PC-3 (cell line): ENCODE measurements at regions not wholly inside any gene's neighbourhood (a gene's known extent, or its start where the extent isn't known, plus 50 kb on each side); places are given as distances from the start of the nearest gene placed in this dataset.

Source experiments
- ATAC-seq: fragments of 200-7000 bp; cut with Tn5 transposase; 2 replicates; pipeline ENCODE4 v1.9.1; 2020; ENCODE audit warnings: mild to moderate bottlenecking, moderate library complexity
- BruUV-seq: library from RNA; stranded (reverse); fragments of 400-500 nt; replicated peaks from 2 replicates; lab custom pipeline; 2021; lab: Mats Ljungman, UMichigan
- CTCF ChIA-PET: fragments of 300-600 bp; sonication (Branson Sonifier 250); formaldehyde crosslinking; loops from one replicate; lab custom pipeline; 2022; ENCODE audit warnings: antibody characterized with exemption; lab: Charles Lee
- POLR2A ChIA-PET: fragments of 300-600 bp; sonication (Branson Sonifier 250); formaldehyde crosslinking; loops from one replicate; lab custom pipeline; 2022; ENCODE audit warnings: antibody characterized with exemption; ENCODE audit not compliant: unreplicated experiment; lab: Charles Lee
- DNase-seq: peaks from one replicate; pipeline ENCODE4 v3.0.0-alpha.2; 2015
- H2AFZ ChIP-seq: fragments of 300-600 bp; sonication (generic); 2 replicates; pipeline ENCODE4 v1.6.0; 2016; ENCODE audit warnings: antibody characterized with exemption, low read length
- H3F3A ChIP-seq: fragments of 300-600 bp; sonication (generic); one replicate; pipeline ENCODE4 v1.6.0; 2017; ENCODE audit warnings: antibody characterized with exemption, low read length, control low read depth, mild to moderate bottlenecking; ENCODE audit not compliant: unreplicated experiment
- H3K27ac ChIP-seq: fragments of 300-600 bp; sonication (generic); 2 replicates; pipeline ENCODE4 v1.5.1; 2016; ENCODE audit warnings: mild to moderate bottlenecking, low read length
- H3K27me3 ChIP-seq: fragments of 300-600 bp; sonication (generic); 2 replicates; pipeline ENCODE4 v1.6.1; 2016; ENCODE audit warnings: low read length, mixed read lengths
- H3K36me3 ChIP-seq: fragments of 300-600 bp; sonication (generic); 2 replicates; pipeline ENCODE4 v1.6.1; 2016; ENCODE audit warnings: low read depth, mixed run types, low read length, mixed read lengths
- H3K4me1 ChIP-seq: fragments of 300-600 bp; sonication (generic); 2 replicates; pipeline ENCODE4 v1.5.1; 2016; ENCODE audit warnings: low read length; ENCODE audit not compliant: insufficient read depth
- H3K4me2 ChIP-seq: fragments of 300-600 bp; sonication (generic); 2 replicates; pipeline ENCODE4 v1.6.0; 2016; ENCODE audit warnings: low read length
- H3K4me3 ChIP-seq: fragments of 300-600 bp; sonication (generic); 2 replicates; pipeline ENCODE4 v1.5.1; 2016; ENCODE audit warnings: mild to moderate bottlenecking, low read length, mixed read lengths
- H3K79me2 ChIP-seq: fragments of 300-600 bp; sonication (generic); 2 replicates; pipeline ENCODE4 v1.6.1; 2017; ENCODE audit warnings: low read length, mixed read lengths
- H3K9ac ChIP-seq: fragments of 300-600 bp; sonication (generic); 2 replicates; pipeline ENCODE4 v1.6.0; 2016; ENCODE audit warnings: mild to moderate bottlenecking, low read length
- H3K9me2 ChIP-seq: fragments of 300-600 bp; sonication (generic); replicated peaks from 2 replicates; pipeline ENCODE4 v1.6.1; 2016; ENCODE audit warnings: mixed run types, low read length, mixed read lengths
- H3K9me3 ChIP-seq: fragments of 300-600 bp; sonication (generic); 2 replicates; pipeline ENCODE4 v1.6.1; 2016; ENCODE audit warnings: low read length, mixed read lengths
- H4K20me1 ChIP-seq: fragments of 300-600 bp; sonication (generic); 2 replicates; pipeline ENCODE4 v1.6.1; 2016; ENCODE audit warnings: low read length, mixed read lengths
- CTCF ChIP-seq: fragments of 300-600 bp; sonication (generic); conservative IDR thresholded peaks from 2 replicates; pipeline ENCODE4 v1.5.1; 2017; ENCODE audit warnings: antibody characterized with exemption, low read depth, mild to moderate bottlenecking, low read length
- EZH2 ChIP-seq: fragments of 300-600 bp; sonication (generic); IDR thresholded peaks from one replicate; pipeline ENCODE4 v1.6.1; 2017; ENCODE audit warnings: antibody characterized with exemption, mild to moderate bottlenecking, low read length; ENCODE audit not compliant: unreplicated experiment
- EZH2phosphoT487 ChIP-seq: fragments of 300-600 bp; sonication (generic); IDR thresholded peaks from 2 replicates; pipeline ENCODE4 v1.6.1; 2018; ENCODE audit warnings: mild to moderate bottlenecking, antibody characterized with exemption, low read length, borderline replicate concordance
- intact Hi-C: fragments of 100-400 bp; cut with micrococcal nuclease; formaldehyde crosslinking; loops from 2 replicates; pipeline ENCODE4 v1.9.0; 2023

- peak overlapping the region; percentile 27 for H3K4me2 ChIP-seq
- no peaks in the 10 kb centered on the region for H3K79me2 ChIP-seq
- peak overlapping the region; percentile 27; the same call in 1 of the 2 replicates for H2AFZ ChIP-seq
- no peaks in the 10 kb centered on the region for H3K36me3 ChIP-seq
- peak; percentile 75 for DNase-seq
- H3K27ac ChIP-seq = peak overlapping the region; percentile 65
- BruUV-seq = no TSS peak
- POLR2A ChIA-PET = no interaction called here
- no peaks in the 10 kb centered on the region for H3K9me2 ChIP-seq
- H3K4me3 ChIP-seq = peak overlapping the region; percentile 1; the same call in 1 of the 2 replicates
- H3K27me3 ChIP-seq = no peaks in the 10 kb centered on the region
- no peak for TF ChIP-seq CTCF
- no peak for TF ChIP-seq EZH2
- no peak for TF ChIP-seq EZH2phosphoT487
- H3K9me3 ChIP-seq = no peaks in the 10 kb centered on the region
- no peaks in the 10 kb centered on the region for H4K20me1 ChIP-seq
- H3K4me1 ChIP-seq = peaks cover 22% of the 10 kb centered on the region
- H3F3A ChIP-seq = no peaks in the 10 kb centered on the region
- H3K9ac ChIP-seq = peak overlapping the region; percentile 39; the same call in 1 of the 2 replicates
- intact Hi-C loops = no loop called here
- ATAC-seq = peak; percentile 93
- CTCF ChIA-PET = no interaction called here
Observed at GRCh38 chr2:157150747-157151146, 106.8 kb upstream of the GALNT5 start.

- no peak overlapping the region for H2AFZ ChIP-seq
Observed at GRCh38 chr2:157152362-157152761, 105.1 kb upstream of the GALNT5 start.

More at GRCh38 chr2:157152362-157152761, 105.1 kb upstream of the GALNT5 start:
- no peaks in the 10 kb centered on the region for H3F3A ChIP-seq
- no peaks in the 10 kb centered on the region for H3K9me3 ChIP-seq
- H3K9me2 ChIP-seq = no peaks in the 10 kb centered on the region
- no TSS peak for BruUV-seq
- intact Hi-C loops = no loop called here
- no peak overlapping the region for H3K27ac ChIP-seq
- H3K36me3 ChIP-seq = no peaks in the 10 kb centered on the region
- peaks cover 22% of the 10 kb centered on the region for H3K4me1 ChIP-seq
- no peaks in the 10 kb centered on the region for H3K79me2 ChIP-seq
- ChIA-PET POLR2A (no interaction called here), CTCF (no interaction called here)
- H4K20me1 ChIP-seq = no peaks in the 10 kb centered on the region
- H3K4me2 ChIP-seq = no peak overlapping the region
- TF ChIP-seq EZH2phosphoT487 (no peak), CTCF (no peak), EZH2 (no peak)
- H3K4me3 ChIP-seq = no peak overlapping the region
- DNase-seq (no peak), ATAC-seq (no peak)
- no peak overlapping the region for H3K9ac ChIP-seq
- H3K27me3 ChIP-seq = no peaks in the 10 kb centered on the region
